ENCODE measurements at regions not wholly inside any gene's neighbourhood (a gene's known extent, or its start where the extent isn't known, plus 50 kb on each side); places are given as distances from the start of the nearest gene placed in this dataset.
"Not testable (repeated sequence)": the region's sequence is repeated elsewhere in the genome, so short reads cannot be mapped to it uniquely, and the experiment has no call there.

DNA sequence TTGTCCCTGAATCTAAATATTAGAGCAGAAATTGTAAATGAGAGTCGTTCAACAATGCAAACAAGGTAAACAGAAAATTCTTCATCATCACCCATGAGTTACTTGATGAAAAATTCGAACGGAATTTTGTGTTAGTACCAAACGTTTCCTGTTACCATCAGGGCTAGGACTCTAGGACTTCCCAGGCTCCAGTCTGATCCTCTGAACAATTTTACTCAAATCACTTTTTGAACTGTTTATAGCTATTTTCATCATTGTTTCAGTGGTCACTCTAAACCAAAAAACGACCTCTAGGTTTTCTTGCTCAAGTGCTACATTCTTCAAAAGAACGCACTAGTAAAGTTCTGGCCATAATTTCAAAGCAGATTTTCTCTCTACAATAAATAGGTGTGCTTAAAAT lies 273.3 kb downstream of the MREG start:
- DNase-seq, result no peak

DNA sequence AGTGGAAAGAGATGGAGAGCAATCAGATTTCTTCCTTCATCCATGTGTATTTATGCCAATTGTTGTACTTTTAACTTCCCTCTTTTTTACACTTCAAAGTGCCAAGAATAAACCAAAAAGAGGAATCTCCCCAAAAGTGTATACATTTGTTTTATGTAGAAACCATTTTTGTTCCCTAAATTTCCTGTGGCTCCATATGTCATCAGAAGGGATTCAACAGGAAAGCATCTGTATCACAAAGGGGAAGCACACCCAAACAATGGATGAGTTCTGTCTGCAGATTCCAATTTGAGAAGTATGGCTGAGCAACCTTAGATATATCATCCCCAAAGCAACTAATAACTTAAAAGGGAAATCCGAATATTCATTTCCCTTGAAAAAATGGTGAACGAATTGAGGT lies 275.0 kb downstream of the MREG start:
- DNase-seq, result no peak

DNA sequence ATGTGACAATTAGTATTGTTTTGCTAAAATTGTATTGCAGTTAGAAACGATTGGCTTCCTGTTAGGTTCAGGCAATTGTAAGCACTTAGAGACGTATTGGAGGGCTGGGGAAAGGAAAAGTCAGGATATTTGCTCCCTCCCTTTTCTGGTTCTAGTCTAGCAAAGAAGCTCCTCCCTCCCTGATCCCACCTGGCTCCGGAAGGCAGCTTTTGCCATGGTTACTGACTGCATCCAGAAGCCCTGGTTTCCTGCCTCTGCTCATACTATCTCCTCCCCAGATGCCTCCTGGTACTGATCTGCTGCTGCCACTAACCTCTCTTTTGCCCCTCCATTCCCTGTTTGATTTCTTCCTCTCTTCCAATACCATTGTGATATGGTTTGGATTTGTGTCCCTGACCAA lies 275.9 kb downstream of the MREG start:
- DNase-seq, result no peak

DNA sequence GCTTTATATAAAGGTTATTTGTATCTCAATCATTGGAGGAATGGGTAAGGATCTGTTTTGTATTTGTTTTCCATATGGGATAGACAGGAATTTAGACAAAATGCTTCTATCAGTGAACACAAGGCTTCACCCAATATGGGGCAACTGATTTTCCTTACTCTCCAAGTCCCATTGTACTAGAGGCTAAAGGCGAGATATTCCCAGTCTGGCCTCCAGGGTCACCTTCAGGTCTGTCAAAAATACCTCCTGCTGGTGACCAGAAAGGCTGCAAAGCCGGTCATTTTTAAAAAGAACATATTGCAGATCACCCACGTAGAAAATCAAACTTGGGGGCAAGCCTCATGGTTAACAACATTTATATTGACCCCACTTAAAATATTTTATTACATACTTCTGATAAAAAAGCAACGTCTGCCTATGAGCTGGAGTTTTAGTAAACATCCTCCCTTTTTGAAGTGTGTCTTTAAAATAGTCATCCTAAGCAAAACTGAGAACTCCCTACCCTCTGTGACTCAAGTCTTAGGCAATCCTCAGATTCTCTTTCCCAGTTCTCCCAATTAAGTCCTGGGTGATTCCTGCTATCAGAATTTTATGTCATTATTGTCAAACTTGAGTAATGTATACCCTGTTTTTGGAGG lies 276.6 kb downstream of the MREG start:
- no peak for DNase-seq

DNA sequence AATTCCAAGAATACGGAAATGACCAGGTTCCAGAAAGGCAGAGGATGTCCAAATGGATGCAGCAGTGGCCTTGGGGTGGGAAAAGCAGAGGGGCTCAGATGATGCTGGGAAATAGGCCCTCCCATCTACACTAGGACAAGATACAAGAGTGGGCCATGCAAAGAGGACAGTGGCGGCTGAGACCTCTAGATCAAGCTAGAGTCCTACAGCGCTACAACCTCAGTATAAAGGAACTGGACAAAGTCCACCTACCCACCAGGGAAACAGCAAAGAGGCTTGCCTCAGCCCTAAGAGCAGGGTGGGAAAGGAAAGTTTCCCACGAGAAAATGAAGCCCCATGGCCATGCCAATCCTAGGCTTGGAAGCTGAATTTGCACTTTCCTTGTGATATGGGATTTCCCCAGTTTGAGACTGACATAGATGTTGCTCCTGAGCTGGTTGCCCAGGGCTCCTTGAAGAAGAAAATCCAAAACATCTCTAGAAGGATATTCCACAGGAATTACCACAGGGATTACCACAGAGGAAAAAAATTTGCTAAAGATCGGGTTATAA lies 282.2 kb downstream of the MREG start:
- no peak for DNase-seq

DNA sequence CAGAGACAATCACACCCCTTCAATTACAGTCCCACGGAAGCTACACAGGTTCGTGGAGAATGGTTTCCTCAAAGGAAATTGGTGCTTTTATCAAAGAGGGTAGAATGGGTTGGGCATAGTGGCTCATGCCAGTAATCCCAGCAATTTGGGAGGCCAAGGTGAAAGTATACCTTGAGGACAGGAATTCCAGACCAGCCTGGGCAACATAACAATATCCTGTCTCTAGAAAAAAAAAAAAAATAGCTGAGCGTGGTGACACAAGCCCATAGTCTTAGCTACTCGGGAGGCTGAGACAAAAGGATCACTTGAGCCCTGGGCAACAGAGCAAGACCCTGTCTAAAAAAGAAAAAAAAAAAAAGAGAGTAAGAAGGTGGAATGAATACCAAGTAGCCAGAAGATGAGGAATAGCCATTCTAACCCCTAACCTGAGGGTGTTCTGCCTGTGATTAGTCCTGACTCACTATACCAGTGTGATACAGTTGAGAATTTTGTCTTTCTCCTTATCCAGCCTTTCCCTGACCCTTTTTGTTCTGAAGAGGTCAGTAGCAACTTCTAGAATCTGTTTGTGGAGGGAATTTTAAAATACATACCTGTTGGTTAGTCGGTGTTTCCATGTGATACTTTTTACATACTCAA lies 283.2 kb downstream of the MREG start:
- DNase-seq, result no peak

DNA sequence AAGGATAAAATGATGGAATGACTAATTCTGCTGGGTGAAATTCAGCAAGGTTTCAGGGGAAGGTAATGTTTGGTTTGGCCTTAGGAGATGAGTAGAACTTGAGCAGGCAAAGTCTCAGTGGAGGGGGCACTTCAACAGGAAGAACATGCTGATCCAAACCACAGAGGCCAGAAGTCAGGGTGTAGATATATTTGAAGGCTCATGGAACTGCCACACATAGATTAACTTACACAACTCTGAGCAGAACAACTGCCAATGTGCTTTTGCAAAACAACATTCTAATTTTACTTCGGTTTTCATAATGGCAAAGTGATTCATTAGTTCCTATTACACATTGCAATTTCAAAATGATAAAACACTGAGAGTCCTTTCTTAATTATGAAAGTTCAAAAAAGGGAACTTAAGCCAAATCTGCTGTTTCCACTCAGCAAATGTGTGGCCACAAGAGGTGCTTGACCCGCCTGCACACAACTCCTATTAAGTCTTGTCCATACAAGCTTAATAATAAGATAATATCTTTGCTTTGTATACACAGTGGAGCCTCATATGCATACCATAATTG lies 284.8 kb downstream of the MREG start:
- DNase-seq, result no peak

DNA sequence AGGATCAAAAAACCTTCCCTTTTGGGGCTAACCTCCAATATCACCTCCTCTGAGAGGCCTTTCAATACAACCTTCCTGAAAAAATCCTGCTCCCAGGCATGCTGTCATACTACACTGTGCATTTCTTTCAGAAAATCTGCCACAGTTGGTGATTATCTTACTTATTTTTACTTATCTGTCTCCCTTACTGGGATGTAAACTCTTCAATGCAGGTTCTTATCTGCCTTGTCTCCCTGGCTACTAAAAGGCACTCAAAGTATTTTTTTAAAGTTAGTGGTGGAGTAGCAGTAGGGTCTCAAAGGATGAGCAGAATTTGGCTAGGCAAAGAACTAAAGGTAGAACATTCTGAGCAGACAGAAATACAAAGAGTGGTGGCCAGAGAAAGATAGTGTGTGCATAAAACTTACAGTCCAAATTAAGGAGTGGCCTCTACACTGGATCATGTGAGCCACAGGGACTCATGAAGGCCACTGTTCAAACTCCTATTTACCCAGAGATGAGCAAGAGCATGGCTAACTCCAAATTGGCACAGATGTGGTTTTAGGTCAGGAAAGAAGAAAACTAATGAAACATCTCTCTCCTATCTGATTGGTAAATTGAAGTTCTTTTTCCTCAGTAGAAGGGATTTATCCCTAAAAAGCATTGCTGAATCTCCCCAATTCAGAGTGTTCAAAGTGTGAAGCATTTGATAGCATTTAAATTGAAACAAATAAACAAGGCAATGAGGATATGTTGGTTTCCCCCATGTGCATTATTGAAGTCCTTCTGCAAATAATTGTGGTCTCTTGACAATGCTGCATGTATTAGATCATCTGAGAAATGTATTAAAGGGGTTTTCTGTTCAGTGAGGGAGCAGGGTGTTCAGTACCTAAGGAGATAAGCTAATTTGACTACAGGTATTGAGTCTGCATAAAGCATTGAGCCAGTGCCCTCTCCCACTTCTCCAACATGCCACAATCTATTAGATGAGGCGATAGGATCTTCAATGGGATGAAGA lies 285.5 kb downstream of the MREG start:
- no peak for DNase-seq

DNA sequence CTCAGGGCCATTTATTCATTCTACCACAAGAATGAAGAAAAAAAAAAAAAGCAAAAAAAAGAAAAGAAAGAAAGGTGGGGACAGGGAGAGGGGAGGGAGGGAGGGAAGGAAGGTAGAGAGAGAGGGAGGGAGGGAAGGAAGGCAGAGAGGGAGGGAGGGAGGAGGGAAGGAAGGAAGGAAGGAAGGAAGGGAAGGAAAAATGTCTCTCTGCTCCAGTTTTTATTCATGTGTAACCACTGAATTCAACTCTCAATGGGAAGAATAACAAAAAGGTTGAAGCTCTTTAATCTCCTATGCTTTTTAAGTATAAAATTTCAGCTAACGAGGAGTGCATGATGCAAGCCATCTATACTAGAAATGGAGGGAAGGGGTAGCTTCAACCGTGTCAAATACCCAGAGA lies 287.3 kb downstream of the MREG start:
- DNase-seq, result no peak

DNA sequence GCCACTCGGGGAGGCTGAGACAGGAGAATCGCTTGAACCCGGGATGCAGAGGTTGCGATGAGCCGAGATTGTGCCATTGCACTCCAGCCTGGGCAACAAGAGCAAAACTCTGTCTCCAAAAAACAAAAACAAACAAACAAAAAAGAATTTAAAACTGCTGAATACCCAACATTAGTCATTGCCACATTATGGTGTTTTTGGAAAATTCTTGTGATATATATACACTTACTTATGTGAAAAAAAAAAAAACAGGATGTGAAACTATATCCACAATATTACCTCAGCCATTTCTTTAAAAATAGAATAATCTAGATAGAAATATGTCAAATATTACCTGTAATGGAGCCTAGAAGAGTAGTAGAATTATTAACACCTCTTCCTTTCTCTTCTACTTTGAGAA lies 288.3 kb upstream of the FN1 start:
- no peak for DNase-seq

DNA sequence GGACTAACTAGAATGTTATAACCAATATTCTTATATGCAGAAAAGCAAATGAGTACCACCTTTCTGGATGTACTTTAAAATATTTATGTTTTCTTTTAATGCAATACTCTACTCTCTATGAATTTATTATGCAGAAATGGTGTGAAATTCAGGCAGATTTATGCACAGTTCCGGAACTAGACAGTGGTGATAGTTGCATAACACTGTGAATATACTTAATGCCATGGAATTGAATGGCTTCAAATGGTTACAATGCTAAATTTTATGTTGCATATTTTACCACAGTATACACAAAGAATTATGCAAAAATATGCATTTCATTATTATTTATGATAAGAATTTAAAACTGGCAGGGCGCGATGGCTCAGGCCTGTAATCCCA lies 287.8 kb upstream of the FN1 start:
- DNase-seq, result no peak

DNA sequence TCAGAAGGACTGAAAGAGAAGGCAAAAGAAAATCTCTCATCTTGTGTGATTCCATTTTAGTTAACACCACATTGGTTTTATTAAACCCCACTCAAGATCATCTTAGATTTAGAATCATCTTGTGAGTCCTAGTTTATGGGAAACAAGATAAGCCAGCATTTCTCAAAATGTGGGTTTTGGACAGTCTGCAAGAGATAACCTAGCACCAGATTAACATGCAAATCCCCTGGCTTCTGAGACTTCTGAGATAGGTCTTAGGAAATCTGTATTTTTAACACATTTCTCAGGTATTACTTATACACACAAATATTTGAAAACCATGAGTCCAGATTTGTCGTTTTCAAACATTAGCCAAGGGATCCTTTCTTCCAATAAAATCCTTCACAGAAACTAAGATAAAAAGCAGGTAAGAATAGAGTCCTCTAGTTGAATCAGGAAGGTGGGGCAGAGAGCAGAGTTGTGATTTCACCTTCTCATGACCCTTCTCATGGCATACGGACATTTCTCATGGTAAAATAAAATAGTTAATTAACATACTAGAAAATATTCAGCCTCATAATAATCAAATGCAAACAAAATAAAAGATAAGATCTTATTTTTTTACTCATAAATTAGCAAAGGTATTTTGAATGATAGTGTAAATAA lies 287.2 kb upstream of the FN1 start:
- no peak for DNase-seq

DNA sequence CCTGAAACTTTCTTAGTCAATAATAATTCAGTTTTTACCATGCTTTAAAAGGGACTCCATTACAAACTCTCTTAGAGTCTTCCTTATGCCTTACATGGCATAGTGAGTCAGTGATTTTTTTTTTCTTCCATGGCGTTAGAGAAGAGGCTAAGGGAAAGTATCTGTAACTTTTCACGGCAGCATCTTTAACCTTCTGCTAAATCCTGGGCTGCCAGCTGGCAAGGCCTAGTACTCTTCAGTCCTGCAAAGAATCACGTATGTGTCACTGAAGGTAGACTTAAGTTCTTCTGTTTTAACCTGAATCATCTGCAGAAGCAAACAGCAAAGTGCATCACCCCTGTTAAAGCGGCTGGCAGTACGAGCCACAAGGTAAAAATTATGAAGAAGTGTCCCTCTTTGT lies 286.3 kb upstream of the FN1 start:
- no peak for DNase-seq

DNA sequence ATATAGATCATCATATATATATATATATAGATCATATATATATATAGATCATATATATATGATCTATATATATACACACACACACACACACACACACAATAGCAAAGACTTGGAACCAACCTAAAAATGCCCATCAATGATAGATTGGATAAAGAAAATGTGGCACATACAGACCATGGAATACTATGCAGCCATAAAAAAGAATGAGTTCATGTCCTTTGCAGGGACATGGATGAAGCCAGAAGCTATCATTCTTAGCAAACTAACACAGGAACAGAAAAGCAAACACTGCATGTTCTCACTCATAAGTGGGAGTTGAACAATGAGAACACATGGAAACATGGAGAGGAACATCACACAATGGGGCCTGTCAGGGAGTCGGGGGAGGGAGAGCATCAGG lies 285.6 kb upstream of the FN1 start:
- not testable (repeated sequence) for DNase-seq

DNA sequence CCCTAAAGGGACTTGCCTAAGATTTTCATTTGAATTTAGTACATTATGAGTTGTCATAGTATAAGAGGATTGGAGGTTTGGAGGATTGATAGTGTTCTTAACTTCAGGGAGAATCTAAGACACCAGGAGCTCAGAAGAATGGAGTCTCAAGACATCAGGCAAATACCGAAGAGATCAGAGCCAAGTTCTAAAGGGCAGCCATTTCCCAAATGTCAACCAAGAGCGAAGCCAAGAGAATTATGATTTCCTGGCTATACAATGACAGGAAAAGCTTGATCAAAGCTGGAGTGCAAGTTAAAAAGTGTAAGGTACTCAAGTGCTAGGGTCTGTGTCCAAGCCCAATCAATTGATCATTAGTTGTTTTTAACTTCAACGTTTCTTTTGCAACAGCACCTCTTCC lies 283.0 kb upstream of the FN1 start:
- DNase-seq, result no peak

DNA sequence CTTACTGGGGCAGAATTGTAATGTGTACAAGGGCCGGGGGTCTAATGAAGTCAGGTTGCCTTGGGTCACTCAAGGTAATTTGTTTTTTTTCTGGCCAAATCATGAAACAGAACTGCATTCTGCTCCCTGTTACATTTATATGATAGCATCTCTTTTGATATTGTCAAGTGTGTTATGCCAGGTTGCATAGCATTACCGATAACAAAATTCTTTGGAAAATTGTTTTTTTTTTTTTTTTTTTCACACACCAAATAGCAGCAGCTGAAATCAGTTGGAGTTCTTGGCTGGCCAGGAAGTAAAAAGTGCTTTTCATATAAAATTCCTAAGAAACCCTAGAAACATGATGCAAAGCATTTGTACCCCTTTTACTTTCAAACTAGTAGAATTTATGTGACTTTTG lies 282.6 kb upstream of the FN1 start:
- no peak for DNase-seq

DNA sequence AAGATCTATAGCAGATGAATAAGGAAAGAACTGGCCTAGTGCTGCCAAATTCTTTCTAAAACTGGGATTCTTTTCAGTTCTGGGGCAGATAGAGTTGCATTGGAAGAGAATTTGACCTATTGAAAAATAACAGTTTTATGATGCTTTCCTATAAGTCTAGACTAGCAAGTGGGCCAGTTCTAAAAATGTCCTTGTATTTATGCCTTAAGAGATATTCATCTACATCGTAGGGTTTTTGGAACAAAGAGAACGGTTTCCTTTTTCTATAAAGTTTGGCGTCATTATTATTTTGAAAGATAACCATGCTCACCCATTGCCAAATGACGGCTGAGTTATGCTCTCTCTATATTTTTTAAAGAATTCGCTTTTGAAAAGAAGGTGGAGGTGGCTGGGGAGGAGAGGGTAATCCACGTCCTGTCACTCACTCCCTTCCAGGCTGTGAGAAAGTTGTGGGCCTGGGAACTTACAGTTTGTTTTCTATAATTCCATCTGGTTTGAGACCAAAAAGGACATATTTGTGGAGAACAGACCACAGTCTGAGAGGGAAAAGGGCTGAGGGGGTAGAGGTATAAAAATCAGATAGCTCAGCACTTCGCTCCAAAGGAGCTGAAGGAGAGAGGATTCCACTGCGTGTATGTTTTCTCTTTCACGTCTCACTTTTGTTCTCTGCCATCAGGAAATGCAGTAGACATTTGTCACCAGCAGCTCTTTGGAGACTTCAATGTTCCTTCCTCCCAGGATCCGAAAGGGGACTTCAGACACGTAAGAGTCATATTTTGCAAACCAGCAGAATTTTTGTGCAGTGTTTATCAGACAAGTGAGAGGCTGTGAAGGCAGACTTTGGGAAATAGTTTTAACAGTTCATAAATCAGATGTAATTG lies 281.9 kb upstream of the FN1 start:
- no peak for DNase-seq

DNA sequence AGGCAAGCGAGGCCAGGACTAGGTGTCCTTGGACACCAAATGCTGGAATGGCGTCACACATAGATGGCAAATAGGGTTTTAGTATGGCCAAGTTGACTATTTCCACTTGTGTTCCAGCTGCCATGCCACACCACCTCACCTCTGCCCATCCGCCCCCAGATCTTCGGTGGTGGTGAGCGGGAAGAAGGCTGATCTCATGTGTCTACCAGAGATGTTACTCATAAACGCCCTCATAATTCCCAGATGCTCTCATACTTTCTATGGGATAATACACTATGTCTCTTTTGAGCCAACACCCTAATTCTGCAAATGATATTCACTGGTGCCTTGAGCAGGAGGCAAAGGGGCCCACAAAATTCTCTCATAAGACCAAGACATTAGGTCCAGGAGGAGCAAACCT lies 281.1 kb upstream of the FN1 start:
- DNase-seq, result no peak

DNA sequence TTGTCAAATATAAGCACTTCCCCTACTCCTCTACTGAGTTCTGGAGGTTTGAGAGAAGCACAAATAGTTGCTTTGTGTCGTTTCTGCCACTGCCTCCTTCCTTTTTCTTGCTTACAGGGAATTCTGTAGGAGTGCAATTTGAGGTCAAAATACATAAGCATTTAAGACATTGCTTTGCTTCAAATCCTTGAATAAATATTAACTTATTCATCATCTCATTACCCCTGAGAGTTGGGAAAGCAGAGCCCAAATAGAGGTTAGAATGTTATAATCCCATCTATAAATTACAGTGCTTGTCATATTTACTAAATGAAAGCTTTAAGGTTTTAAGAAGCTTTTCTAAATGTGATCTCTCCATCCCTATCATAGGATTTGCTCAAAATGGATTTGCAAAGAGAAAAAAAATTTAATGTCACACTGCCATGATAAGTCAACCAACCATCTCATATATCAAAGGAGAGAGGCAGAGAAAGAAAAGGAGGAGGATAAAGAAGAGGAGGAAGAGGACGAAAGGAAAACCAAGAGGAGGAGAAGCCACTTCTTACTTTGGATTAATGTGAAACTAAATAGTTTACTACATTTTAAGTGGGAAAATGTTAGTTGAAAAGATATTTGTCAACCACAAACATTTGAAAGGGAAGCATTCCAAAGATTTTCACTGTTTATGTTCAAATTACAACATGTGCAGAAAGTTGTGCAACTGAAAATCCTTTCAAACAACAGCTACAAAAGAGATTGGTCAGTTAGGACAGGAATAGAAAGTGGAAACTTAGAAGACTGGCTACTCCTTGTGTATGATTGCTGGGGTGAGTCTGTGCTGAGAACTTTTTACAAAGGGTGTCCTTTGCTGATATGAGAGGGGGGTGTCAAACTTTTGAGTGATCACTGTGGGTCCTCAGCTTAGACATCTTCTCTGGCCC lies 277.3 kb upstream of the FN1 start:
- no peak for DNase-seq

DNA sequence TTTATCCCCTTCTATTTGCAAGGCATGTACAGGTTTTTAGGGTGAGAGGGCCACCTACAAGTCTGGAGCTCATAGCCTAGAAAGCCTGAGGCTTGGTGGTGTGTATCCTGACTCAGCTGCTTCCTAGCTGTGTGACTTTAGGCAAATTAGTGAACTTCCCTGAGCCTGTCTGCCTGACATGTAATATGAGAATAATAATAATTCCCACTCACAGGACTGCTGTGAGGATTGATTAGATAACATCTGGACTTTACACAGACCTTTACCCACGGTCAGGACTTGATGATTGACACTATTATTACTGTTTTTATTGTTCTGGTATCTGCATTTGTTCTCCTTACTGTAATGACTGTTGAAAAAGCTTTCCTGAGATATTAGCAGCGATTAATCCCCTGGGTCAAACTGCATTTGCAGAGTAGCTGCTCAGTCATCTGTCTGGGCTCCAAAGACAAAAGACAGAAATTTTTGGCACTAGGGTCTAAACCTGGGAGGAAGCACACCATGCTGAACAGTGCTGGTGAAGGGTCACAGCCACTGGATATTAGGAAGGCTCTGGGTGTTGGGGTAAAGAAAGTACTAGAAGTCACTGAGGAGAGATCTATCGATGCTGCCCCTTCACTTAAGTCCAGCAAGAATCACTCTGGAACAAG lies 276.5 kb upstream of the FN1 start:
- DNase-seq, result no peak
